Activated T-cell treated with anti-CD3 and anti-CD28 coated beads, Interleukin-2, amount 50 U/mL, for 72 hours (primary cell): ENCODE measurements at regions not wholly inside any gene's neighbourhood (a gene's known extent, or its start where the extent isn't known, plus 50 kb on each side); places are given as distances from the start of the nearest gene placed in this dataset.

Experiments used
- ATAC-seq, 2 donors: fragments of 150-1000 bp; cut with Tn5 transposase; replicated peaks in 1 of 2; 2 replicates each; pipeline ENCODE4 v1.10.0; 2021; ENCODE audit warnings: moderate library complexity in 2 of 2, mild to moderate bottlenecking in 1 of 2
- DNase-seq, 2 donors: peaks; one replicate each; pipeline ENCODE4 v3.0.0; 2021 to 2022; ENCODE audit warnings: mixed read lengths in 1 of 2
- H3K27ac Mint-ChIP-seq: one replicate; pipeline ENCODE4 v1.8.0; 2022; ENCODE audit warnings: mild to moderate bottlenecking, moderate library complexity, mixed read lengths
- H3K27me3 Mint-ChIP-seq: one replicate; pipeline ENCODE4 v1.8.0; 2022; ENCODE audit warnings: low read depth, mixed read lengths
- H3K36me3 Mint-ChIP-seq, 2 donors: one replicate each; pipeline ENCODE4 v1.8.0; 2022; ENCODE audit warnings: mixed read lengths in 2 of 2, mild to moderate bottlenecking in 1 of 2; ENCODE audit not compliant: insufficient read depth in 2 of 2
- H3K4me1 Mint-ChIP-seq: one replicate; pipeline ENCODE4 v1.8.0; 2022; ENCODE audit warnings: low read depth, mixed read lengths
- H3K4me3 Mint-ChIP-seq, 2 donors: one replicate each; pipeline ENCODE4 v1.8.0; 2022; ENCODE audit warnings: mild to moderate bottlenecking in 2 of 2, mixed read lengths in 2 of 2, moderate library complexity in 2 of 2
- H3K9me3 Mint-ChIP-seq, 2 donors: one replicate each; pipeline ENCODE4 v1.8.0; 2022; ENCODE audit warnings: mixed read lengths in 2 of 2

DNA sequence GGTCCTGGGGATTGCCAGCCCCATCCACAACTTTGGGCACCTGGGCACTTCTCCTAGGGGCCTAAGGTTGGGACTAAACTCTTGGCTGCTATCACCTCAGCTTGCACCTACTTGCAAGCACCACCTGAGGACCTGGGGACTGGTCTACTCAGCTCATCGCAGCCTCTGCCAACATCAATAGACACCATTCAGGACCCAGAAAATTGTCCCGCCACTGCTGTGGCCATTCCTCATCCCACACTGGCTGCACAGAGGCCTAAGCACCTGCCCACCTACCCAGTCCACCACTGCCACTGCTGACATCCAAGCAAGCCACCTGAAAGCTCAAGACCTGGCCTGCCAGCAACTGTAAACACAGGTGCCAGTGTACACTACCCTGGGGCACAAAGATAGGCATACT is 234.1 kb downstream of the STK31 start:
- DNase-seq (no peak), ATAC-seq (no peak)
- H3K36me3 Mint-ChIP-seq = peaks cover 1 to 7% of the 10 kb centered on the region in 2 donors
- peaks cover 5 to 7% of the 10 kb centered on the region in 2 donors for H3K9me3 Mint-ChIP-seq
- H3K4me1 Mint-ChIP-seq = no peaks in the 10 kb centered on the region
- no peak overlapping the region for H3K27ac Mint-ChIP-seq
- peaks cover 25% of the 10 kb centered on the region for H3K27me3 Mint-ChIP-seq
- no peak overlapping the region for H3K4me3 Mint-ChIP-seq

DNA sequence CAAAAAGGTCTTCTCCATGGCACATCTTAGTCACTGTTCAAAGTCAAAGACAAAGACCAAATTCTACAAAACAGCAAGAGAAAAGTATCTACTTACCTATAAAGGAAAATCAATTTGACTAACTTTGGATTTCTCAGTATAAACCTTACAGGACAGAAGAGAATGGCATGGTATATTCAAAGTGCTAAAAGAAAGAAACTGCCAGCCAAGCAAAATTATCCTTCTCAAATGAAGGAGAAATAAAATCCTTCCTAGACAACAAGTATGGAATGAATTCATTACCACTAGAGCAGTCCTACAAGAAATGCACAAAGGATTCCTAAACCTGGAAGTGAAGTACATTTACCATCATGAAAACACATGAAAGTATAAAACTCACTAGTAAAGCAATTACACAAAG is 235.5 kb downstream of the STK31 start:
- Mint-ChIP-seq H3K4me1 (no peaks in the 10 kb centered on the region), H3K27me3 (peaks cover 25% of the 10 kb centered on the region), H3K9me3 (peaks cover 5 to 7% of the 10 kb centered on the region in 2 donors), H3K4me3 (no peak overlapping the region), H3K27ac (no peak overlapping the region), H3K36me3 (peaks cover 1 to 7% of the 10 kb centered on the region in 2 donors)
- DNase-seq (no peak), ATAC-seq (no peak)

DNA sequence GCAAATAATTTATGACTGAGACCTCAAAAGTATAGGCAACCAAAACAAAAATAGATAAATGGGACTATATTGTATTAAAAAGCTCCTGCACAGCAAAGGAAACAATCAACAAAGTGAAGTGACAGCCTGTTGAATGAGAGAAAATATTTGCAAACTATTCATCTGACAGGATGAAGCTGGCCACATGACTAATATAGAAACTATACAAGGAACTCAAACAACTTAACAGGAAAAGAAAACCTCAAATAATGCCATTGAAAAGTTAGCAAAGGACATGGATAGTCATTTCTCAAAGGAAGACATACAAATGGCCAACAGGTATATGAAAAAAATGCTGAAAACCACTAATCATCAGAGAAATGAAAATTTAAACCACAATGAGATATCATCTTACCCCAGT is 245.1 kb downstream of the STK31 start:
- ATAC-seq (no peak), DNase-seq (no peak)
- Mint-ChIP-seq H3K27ac (no peak overlapping the region), H3K36me3 (no peaks in the 10 kb centered on the region), H3K4me3 (no peak overlapping the region), H3K9me3 (peaks cover 0 to 4% of the 10 kb centered on the region in 2 donors), H3K4me1 (no peaks in the 10 kb centered on the region), H3K27me3 (no peaks in the 10 kb centered on the region)

DNA sequence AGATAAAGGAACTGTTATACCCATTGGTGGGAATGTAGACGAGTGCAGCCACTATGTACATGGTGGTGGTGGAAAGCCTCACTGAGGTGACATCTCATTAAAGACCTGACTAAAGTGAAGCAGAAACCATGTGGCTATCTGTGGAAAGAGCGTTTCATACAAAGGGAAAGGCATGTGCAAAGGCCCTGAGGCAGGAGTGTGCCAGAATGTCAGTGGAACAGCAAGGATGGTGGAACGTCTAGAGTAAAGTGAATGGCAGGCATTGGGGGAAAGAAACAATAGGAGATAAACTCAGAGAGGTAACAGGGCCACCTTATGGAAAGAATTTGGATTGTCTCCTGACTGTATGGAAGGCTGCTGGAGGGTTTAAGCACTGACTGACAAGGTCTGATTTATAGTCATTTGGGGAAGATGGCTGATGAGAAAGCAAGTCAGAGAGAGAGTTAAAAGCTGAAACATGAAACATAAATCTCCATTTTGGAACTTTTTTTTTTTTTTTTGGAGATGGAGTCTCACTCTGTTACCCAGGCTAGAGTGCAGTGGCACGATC is 245.7 kb downstream of the STK31 start:
- DNase-seq = no peak
- Mint-ChIP-seq H3K4me1 (no peaks in the 10 kb centered on the region), H3K27ac (no peak overlapping the region)

DNA sequence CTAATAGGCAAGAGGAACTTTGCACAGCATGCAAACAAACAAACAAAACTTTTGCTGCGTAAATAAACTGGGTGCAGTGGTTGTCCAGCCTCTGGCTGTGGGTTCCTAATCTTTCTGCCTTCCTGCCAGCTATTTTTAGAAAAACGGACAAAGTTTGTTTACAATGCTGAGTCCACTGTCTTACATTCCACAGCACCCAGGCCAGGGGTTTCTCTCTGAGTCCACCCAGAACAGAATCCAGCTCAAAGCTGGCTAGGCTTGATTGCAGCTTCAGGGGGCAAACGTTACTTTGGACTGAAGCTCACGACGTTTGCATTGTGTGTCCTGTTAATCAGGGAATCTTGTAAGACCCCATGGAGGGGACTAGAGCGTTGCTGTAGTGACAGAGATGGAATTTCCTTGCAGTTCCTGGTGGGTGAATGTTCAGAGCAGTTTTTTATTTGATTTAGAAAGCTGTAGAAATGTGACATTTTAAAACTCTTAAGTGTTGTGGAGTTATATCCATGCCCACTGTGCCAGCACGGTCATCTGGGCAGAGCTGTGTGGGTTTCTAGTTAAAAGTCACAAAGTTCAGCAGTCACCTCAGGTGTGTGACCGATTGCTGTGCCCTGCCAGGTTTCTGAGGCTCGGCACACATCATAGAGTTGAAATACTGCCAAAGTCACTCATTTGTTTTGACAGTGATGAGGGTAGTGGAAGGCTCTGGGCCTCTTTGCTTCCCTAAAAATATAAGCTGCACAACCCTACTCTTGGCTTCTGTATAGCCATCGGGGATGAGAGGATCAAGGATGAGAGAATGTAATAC is 247.0 kb downstream of the STK31 start:
- peaks cover 0 to 4% of the 10 kb centered on the region in 2 donors for H3K9me3 Mint-ChIP-seq
- H3K36me3 Mint-ChIP-seq = no peaks in the 10 kb centered on the region
- no peak for DNase-seq
- H3K4me3 Mint-ChIP-seq = no peak overlapping the region
- H3K4me1 Mint-ChIP-seq = no peaks in the 10 kb centered on the region
- H3K27ac Mint-ChIP-seq = no peak overlapping the region
- ATAC-seq = no peak
- H3K27me3 Mint-ChIP-seq = peaks cover 6% of the 10 kb centered on the region

More for the DNA sequence above, 245.7 kb downstream of the STK31 start:
- ATAC-seq = no peak
- H3K27me3 Mint-ChIP-seq = no peaks in the 10 kb centered on the region
- H3K36me3 Mint-ChIP-seq = no peaks in the 10 kb centered on the region
- no peak overlapping the region for H3K4me3 Mint-ChIP-seq
- peaks cover 0 to 4% of the 10 kb centered on the region in 2 donors for H3K9me3 Mint-ChIP-seq

DNA sequence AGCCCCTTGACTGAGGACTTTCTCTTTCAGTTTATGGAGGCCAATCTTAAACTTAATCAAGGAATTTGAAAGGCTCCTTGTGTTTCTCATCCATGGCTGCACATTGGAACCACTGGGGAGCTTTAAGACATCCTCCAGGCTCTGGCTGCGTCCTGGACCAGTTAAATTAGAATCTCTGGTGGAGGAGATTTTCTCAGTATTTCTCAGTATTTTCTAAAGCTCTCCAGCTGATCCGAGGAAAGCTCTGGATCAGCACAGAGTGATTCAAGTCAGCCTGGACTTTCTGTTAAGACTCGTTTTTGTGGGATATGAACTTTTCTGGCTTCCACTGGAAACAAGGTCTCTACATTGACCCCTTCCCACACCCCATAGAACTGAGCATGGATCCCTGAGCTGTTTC is 249.8 kb downstream of the STK31 start:
- Mint-ChIP-seq H3K27ac (no peak overlapping the region), H3K27me3 (peaks cover 6% of the 10 kb centered on the region), H3K4me3 (no peak overlapping the region), H3K4me1 (no peaks in the 10 kb centered on the region), H3K9me3 (no peaks in the 10 kb centered on the region), H3K36me3 (no peaks in the 10 kb centered on the region)
- ATAC-seq (no peak), DNase-seq (no peak)

DNA sequence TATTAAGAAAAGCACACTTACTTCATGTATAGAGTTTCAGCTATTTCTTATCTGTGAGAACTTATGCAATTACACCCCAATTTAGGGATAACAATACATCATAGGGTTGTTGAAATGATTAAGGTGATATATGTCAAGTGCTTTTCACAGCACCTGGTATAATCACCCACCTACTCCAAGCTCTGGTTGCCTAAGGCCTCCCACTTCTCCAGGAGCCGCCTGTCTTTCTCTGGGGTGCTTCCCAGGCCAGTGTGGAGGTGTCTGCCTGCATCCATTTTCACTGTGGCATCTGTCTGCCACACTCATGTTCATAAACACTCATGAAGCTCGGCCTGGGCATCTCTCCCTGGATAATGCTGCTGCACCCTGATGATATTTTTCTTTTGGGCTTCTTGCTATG is 250.3 kb downstream of the STK31 start:
- H3K4me1 Mint-ChIP-seq = no peaks in the 10 kb centered on the region
- ATAC-seq (no peak), DNase-seq (no peak)
- H3K27me3 Mint-ChIP-seq = peaks cover 6% of the 10 kb centered on the region
- H3K27ac Mint-ChIP-seq = no peak overlapping the region
- H3K9me3 Mint-ChIP-seq = no peaks in the 10 kb centered on the region
- H3K36me3 Mint-ChIP-seq = no peaks in the 10 kb centered on the region
- H3K4me3 Mint-ChIP-seq = no peak overlapping the region

DNA sequence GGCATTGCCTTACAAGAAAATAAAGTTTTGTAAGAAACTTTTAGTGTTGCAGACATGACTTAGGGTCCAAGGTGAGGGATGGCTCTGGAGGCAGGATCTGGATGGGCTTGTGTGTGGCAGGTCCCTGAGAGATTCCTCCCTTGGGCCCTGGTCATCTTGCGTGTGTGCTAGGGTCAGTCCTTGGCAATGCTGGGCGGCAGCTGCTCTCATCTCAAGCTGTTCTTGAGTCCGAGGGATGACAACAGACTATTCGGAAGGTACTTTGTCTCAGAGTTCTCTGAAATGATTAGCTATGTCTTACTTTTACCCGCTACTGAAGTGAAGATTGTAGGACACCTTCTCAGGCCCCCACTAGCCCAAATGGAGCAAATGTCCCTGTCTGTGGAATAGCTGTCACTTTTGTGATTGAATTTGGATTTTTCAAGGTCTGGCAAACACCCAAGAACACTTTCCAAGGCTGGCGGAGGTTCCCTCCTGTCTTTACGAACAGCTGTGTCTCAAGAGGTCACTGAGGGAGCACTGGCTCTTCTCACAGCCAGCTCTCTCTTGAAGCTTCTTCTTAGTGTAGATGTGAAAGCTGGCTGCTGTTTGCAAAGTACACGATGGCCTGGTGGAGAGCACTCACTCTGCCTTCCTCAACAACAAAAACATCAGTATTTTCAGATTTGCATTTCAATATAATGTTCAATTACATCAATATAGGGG is 253.6 kb downstream of the STK31 start:
- DNase-seq (no peak), ATAC-seq (no peak)
- H3K4me1 Mint-ChIP-seq = peaks cover 7% of the 10 kb centered on the region
- H3K36me3 Mint-ChIP-seq = no peaks in the 10 kb centered on the region
- H3K27ac Mint-ChIP-seq = no peak overlapping the region
- H3K27me3 Mint-ChIP-seq = peaks cover 6% of the 10 kb centered on the region
- no peak overlapping the region for H3K4me3 Mint-ChIP-seq
- no peaks in the 10 kb centered on the region for H3K9me3 Mint-ChIP-seq

DNA sequence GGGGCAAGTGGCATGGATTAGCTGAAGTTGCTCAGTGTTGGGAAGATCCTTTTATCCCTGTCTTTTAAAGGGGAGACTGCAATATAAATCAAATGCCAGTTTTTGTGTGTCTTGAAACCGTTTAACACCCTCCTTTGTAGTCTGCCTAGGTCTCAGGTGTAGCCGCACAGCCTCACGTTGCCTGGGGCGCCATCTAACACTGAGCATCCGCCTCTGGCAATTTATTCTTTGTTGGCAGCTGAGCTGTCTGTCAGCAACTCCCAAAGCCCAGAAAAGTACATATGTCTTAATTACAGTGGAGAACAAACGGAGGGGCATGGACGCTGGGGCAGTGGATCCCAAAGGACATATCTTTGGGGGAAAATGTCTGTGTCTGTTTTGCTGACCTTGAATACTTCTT is 254.7 kb downstream of the STK31 start:
- DNase-seq = no peak
- H3K4me3 Mint-ChIP-seq = no peak overlapping the region
- H3K27ac Mint-ChIP-seq = no peak overlapping the region
- H3K4me1 Mint-ChIP-seq = peaks cover 8% of the 10 kb centered on the region
- ATAC-seq = no peak
- no peaks in the 10 kb centered on the region for H3K9me3 Mint-ChIP-seq
- peaks cover 6% of the 10 kb centered on the region for H3K27me3 Mint-ChIP-seq
- H3K36me3 Mint-ChIP-seq = no peaks in the 10 kb centered on the region

DNA sequence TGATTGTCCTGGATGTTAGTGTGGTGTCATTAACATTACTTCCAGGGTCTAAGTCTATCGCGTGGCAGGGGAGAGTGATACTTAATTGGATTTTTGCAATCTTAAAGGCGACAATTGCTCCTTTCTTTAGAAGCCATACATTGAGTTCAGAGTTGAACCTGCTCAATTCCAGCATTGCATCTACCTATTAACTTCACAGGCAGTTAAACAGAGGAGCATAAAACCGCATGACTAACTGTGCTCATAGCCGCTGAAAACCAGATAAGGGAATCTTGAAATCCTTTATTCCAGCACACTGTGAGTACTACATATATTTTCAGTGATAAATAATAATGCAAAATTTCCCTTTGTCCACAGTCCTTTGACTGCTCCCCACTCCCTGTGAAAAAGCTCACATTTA is 255.3 kb downstream of the STK31 start:
- H3K4me3 Mint-ChIP-seq = no peak overlapping the region

DNA sequence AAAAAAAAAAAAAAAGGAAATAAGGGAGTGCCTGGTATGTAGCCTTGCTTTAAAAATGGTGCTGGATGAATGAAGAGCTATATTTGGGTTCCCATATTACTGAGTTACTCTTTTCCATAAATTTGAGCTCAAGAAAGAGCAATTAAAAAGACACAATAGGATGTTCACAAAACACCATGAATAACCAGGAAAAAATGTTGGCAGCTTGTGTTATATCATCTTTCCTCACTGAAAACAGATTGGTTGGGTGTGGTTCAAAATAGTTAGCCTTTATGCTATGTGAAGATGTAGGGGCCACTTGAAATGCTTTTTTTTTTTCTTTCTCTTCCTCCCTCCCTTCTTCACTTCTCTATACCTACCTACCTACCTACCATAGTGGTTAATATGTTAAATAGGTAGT is 256.9 kb downstream of the STK31 start:
- Mint-ChIP-seq H3K4me3 (no peak overlapping the region), H3K36me3 (no peaks in the 10 kb centered on the region), H3K4me1 (peaks cover 8% of the 10 kb centered on the region), H3K27ac (peak overlapping the region; percentile 56), H3K9me3 (no peaks in the 10 kb centered on the region), H3K27me3 (no peaks in the 10 kb centered on the region)
- no peak for ATAC-seq
- DNase-seq = no peak

More for the DNA sequence above, 255.3 kb downstream of the STK31 start:
- no peaks in the 10 kb centered on the region for H3K36me3 Mint-ChIP-seq
- H3K9me3 Mint-ChIP-seq = no peaks in the 10 kb centered on the region
- H3K27me3 Mint-ChIP-seq = peaks cover 6% of the 10 kb centered on the region
- ATAC-seq (no peak), DNase-seq (no peak)
- H3K4me1 Mint-ChIP-seq = peaks cover 8% of the 10 kb centered on the region
- H3K27ac Mint-ChIP-seq = no peak overlapping the region

DNA sequence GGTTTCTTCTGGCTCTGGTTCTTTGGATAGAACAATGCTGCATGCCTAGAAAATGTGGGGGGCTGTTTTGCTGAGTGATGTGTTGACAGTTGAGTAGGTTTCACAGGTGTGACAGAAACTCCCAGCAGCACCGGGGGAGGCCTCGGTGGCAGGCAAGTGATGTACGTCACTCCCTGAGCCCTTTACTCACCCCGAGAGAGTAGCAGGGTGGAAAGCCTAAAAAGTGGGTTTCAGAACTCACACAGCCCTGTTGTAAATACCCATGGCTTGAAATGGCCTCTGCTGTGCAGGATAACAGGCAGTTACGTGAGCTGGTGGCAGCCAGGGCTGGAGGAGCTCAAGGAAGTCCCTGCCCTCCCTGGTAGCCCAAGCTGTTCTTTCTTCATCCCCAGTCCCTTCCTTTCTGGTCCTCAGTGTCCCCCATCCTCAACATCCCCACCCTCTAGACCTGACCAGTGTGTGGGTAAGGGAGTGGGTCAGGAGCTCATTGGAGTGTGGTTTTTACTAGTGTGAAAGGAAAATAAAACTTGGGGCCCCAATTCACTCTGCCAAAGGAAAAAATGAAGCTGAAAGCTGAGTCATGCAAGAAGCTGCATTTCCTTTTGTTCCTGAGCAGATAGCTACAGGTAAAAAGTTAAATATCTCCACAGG is 258.1 kb downstream of the STK31 start:
- H3K4me1 Mint-ChIP-seq = peaks cover 8% of the 10 kb centered on the region
- H3K27me3 Mint-ChIP-seq = no peaks in the 10 kb centered on the region
- peak; percentile 26 to 29 for DNase-seq
- H3K4me3 Mint-ChIP-seq = no peak overlapping the region
- H3K9me3 Mint-ChIP-seq = no peaks in the 10 kb centered on the region
- peak; percentile 86 to 87 for ATAC-seq
- H3K36me3 Mint-ChIP-seq = no peaks in the 10 kb centered on the region
- H3K27ac Mint-ChIP-seq = no peak overlapping the region

DNA sequence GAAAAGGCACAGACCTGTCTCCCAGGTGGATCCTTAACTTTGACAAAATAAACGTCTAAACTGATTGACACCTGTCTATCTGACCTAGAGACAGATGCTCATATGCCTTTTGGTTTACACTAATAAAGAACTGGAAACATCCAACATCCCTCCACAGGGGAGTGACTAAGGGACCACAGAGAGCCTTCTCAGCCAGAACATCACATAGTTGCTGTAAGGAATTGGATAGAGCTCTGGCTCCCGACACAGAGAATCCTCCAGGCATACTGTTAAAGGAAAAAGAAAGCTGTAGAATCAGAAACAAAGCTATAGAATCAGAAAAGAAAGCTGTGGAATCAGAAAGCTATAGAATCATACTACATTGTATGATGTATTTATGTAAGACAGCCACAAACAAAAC is 258.8 kb downstream of the STK31 start:
- Mint-ChIP-seq H3K4me1 (peaks cover 8% of the 10 kb centered on the region), H3K36me3 (no peaks in the 10 kb centered on the region), H3K9me3 (no peaks in the 10 kb centered on the region), H3K4me3 (no peak overlapping the region), H3K27ac (peak overlapping the region; percentile 45), H3K27me3 (no peaks in the 10 kb centered on the region)
- ATAC-seq (no peak), DNase-seq (no peak)
